Body of pancreas (tissue), 4 donors: ENCODE measurements at regions not wholly inside any gene's neighbourhood (a gene's known extent, or its start where the extent isn't known, plus 50 kb on each side); places are given as distances from the start of the nearest gene placed in this dataset.

Source experiments
- CTCF ChIP-seq, 7 experiments: fragments of 450-650 bp in 4 of 7; fragments of 200-600 bp in 3 of 7; sonication (generic) in 3 of 7; IDR thresholded peaks; one replicate each; pipeline ENCODE4 v1.5.1; 2016 to 2019; ENCODE audit warnings: antibody characterized with exemption in 7 of 7
- POLR2A ChIP-seq, 3 donors: fragments of 450-650 bp; IDR thresholded peaks; one replicate each; pipeline ENCODE4 v1.6.1; 2016; ENCODE audit warnings: antibody characterized with exemption in 3 of 3, mild to moderate bottlenecking in 2 of 3

- TF ChIP-seq POLR2A (IDR thresholded peaks at IDR 0.05) (no peak), CTCF (IDR thresholded peaks at IDR 0.05) (no peak)
Observed at GRCh38 chr4:71093745-71094144, 100.3 kb downstream of the DCK start.
